HCT116 (cell line): ENCODE measurements at regions not wholly inside any gene's neighbourhood (a gene's known extent, or its start where the extent isn't known, plus 50 kb on each side); places are given as distances from the start of the nearest gene placed in this dataset.

Experiments
- ATAC-seq: fragments of 200-7000 bp; cut with Tn5 transposase; 2 replicates; pipeline ENCODE4 v1.9.1; 2020; ENCODE audit warnings: mild to moderate bottlenecking, moderate library complexity
- BruUV-seq: library from RNA; stranded (reverse); fragments of 400-500 nt; replicated peaks from 2 replicates; lab custom pipeline; 2021; lab: Mats Ljungman, UMichigan
- CTCF ChIA-PET: fragments of 300-600 bp; sonication (Branson Sonifier 250); formaldehyde crosslinking; loops from one replicate; lab custom pipeline; 2021; ENCODE audit warnings: antibody characterized with exemption; lab: Charles Lee
- POLR2A ChIA-PET: fragments of 300-600, 350-600 bp; sonication (Branson Sonifier 250); formaldehyde crosslinking; loops from one replicate; lab custom pipeline; 2021; ENCODE audit warnings: antibody characterized with exemption; lab: Charles Lee
- RAD21 ChIA-PET, 2 experiments: fragments of 300-600 bp; sonication (Branson Sonifier 250); formaldehyde crosslinking; loops; one replicate each; lab custom pipeline; 2023; ENCODE audit warnings: low total read pairs in 2 of 2; ENCODE audit not compliant: uncharacterized antibody in 2 of 2, unreplicated experiment in 2 of 2, low non-redundant PET in 1 of 2; lab: Charles Lee
- DNase-seq: peaks from one replicate; pipeline ENCODE4 v3.0.0-alpha.2; 2010; ENCODE audit warnings: low read depth, low spot score
- H2AFZ ChIP-seq: fragments of 200-600 bp; shearing (Covaris generic), sonication (generic); 2 replicates; pipeline ENCODE4 v1.6.1; 2017; ENCODE audit warnings: low read depth, mixed run types, mixed read lengths, antibody characterized with exemption, low read length; ENCODE audit not compliant: poor library complexity, severe bottlenecking
- H3K27ac ChIP-seq: 2 replicates; pipeline ENCODE4 v1.5.1; 2012; ENCODE audit warnings: low read depth, low read length
- H3K27me3 ChIP-seq: fragments of 200-600 bp; sonication (generic); 2 replicates; pipeline ENCODE4 v1.6.1; 2016; ENCODE audit warnings: mixed run types, low read length, mixed read lengths; ENCODE audit not compliant: insufficient read depth
- H3K36me3 ChIP-seq, 2 experiments: fragments of 200-500 bp in 1 of 2; fragments of 200-600 bp in 1 of 2; sonication (Bioruptor generic) in 1 of 2; sonication (generic) in 1 of 2; 2 replicates each; pipeline versions ENCODE4 v1.5.1 to v1.6.1; 2014 to 2016; ENCODE audit warnings: low read length in 2 of 2, inconsistent platforms in 1 of 2, mixed read lengths in 1 of 2, mixed run types in 1 of 2; ENCODE audit not compliant: insufficient read depth in 2 of 2, control insufficient read depth in 1 of 2
- H3K4me1 ChIP-seq, 2 experiments: fragments of 200-600 bp in 1 of 2; sonication (generic) in 1 of 2; 2 replicates each; pipeline versions ENCODE4 v1.5.1 to v1.6.1; 2012 to 2017; ENCODE audit warnings: low read length in 2 of 2, inconsistent platforms in 1 of 2, mild to moderate bottlenecking in 1 of 2, mixed read lengths in 1 of 2, mixed run types in 1 of 2, moderate library complexity in 1 of 2; ENCODE audit not compliant: insufficient read depth in 2 of 2, control insufficient read depth in 1 of 2
- H3K4me2 ChIP-seq: fragments of 200-600 bp; sonication (generic); 2 replicates; pipeline ENCODE4 v1.6.1; 2017; ENCODE audit warnings: mixed run types, low read length, mixed read lengths
- H3K4me3 ChIP-seq, 2 experiments: fragments of 200-600 bp in 1 of 2; sonication (generic) in 1 of 2; replicated peaks in 1 of 2; 2 replicates each; pipeline ENCODE4 v1.5.1; 2011 to 2016; ENCODE audit warnings: low read length in 2 of 2, control low read depth in 1 of 2, low read depth in 1 of 2, mild to moderate bottlenecking in 1 of 2, mixed read lengths in 1 of 2, mixed run types in 1 of 2
- H3K79me2 ChIP-seq: fragments of 200-600 bp; sonication (generic); 2 replicates; pipeline ENCODE4 v1.6.1; 2017; ENCODE audit warnings: mild to moderate bottlenecking, mixed run types, low read length, moderate library complexity, mixed read lengths; ENCODE audit not compliant: insufficient read depth
- H3K9ac ChIP-seq: fragments of 200-600 bp; sonication (generic); 2 replicates; pipeline ENCODE4 v1.6.1; 2016; ENCODE audit warnings: low read length, mixed read lengths
- H3K9me2 ChIP-seq: fragments of 200-600 bp; sonication (generic), shearing (Covaris generic); 2 replicates; pipeline ENCODE4 v1.6.1; 2017; ENCODE audit warnings: mixed run types, mild to moderate bottlenecking, moderate library complexity; ENCODE audit not compliant: insufficient read depth
- H3K9me3 ChIP-seq, 2 experiments: fragments of 200-500 bp in 1 of 2; fragments of 200-600 bp in 1 of 2; sonication (Bioruptor generic) in 1 of 2; sonication (generic) in 1 of 2; 2 replicates each; pipeline ENCODE4 v1.6.1; 2014 to 2017; ENCODE audit warnings: low read length in 2 of 2, mixed read lengths in 2 of 2, inconsistent platforms in 1 of 2, low read depth in 1 of 2, mild to moderate bottlenecking in 1 of 2, mixed run types in 1 of 2, moderate library complexity in 1 of 2; ENCODE audit not compliant: control insufficient read depth in 1 of 2, insufficient read depth in 1 of 2
- H4K20me1 ChIP-seq: fragments of 200-600 bp; sonication (generic), shearing (Covaris generic); 2 replicates; pipeline ENCODE4 v1.6.1; 2017; ENCODE audit warnings: mixed run types, mild to moderate bottlenecking, moderate library complexity; ENCODE audit not compliant: insufficient read depth
- ATF3 ChIP-seq: IDR thresholded peaks from 2 replicates; pipeline ENCODE4 v1.6.1; 2012
- CBX3 ChIP-seq: IDR thresholded peaks from 2 replicates; pipeline ENCODE4 v1.6.1; 2012; ENCODE audit warnings: low read depth
- CEBPB ChIP-seq: IDR thresholded peaks from 2 replicates; pipeline ENCODE4 v1.6.1; 2012; ENCODE audit warnings: low read depth
- CTCF ChIP-seq, 3 experiments: fragments of 200-600 bp in 1 of 3; sonication (generic) in 1 of 3; IDR thresholded peaks in 2 of 3; conservative IDR thresholded peaks in 1 of 3; 2 replicates each; pipeline ENCODE4 v1.5.1; 2012 to 2017; ENCODE audit warnings: low read depth in 2 of 3, low read length in 2 of 3, antibody characterized with exemption in 1 of 3, borderline replicate concordance in 1 of 3, control low read depth in 1 of 3, mild to moderate bottlenecking in 1 of 3, mixed read lengths in 1 of 3, mixed run types in 1 of 3, moderate library complexity in 1 of 3; ENCODE audit not compliant: insufficient read depth in 1 of 3
- EZH2 ChIP-seq: fragments of 200-600 bp; sonication (generic); IDR thresholded peaks from 2 replicates; pipeline ENCODE4 v1.6.1; 2017; ENCODE audit warnings: antibody characterized with exemption, mixed run types
- FOSL1 ChIP-seq: IDR thresholded peaks from 2 replicates; pipeline ENCODE4 v1.6.1; 2012; ENCODE audit warnings: low read depth
- JUND ChIP-seq: IDR thresholded peaks from 2 replicates; pipeline ENCODE4 v1.6.1; 2012
- MAX ChIP-seq: IDR thresholded peaks from 2 replicates; pipeline ENCODE4 v1.6.1; 2012
- POLR2A ChIP-seq: IDR thresholded peaks from 2 replicates; pipeline ENCODE4 v1.7.0; 2011; ENCODE audit warnings: borderline replicate concordance; ENCODE audit not compliant: insufficient read depth, insufficient read length; ENCODE audit errors: extremely low read depth
- RAD21 ChIP-seq: IDR thresholded peaks from 2 replicates; pipeline ENCODE4 v1.6.1; 2012; ENCODE audit warnings: low read depth, mild to moderate bottlenecking
- REST ChIP-seq: IDR thresholded peaks from 2 replicates; pipeline ENCODE4 v1.6.1; 2012; ENCODE audit warnings: low read depth
- SP1 ChIP-seq: IDR thresholded peaks from 2 replicates; pipeline ENCODE4 v1.6.1; 2012; ENCODE audit warnings: low read depth
- TCF7L2 ChIP-seq: IDR thresholded peaks from 2 replicates; pipeline ENCODE4 v1.7.0; 2011; ENCODE audit warnings: borderline replicate concordance, inconsistent platforms; ENCODE audit not compliant: insufficient read depth, insufficient read length; ENCODE audit errors: extremely low read depth
- YY1 ChIP-seq: IDR thresholded peaks from 2 replicates; pipeline ENCODE4 v1.6.1; 2011; ENCODE audit warnings: low read length, low read depth, moderate library complexity, mild to moderate bottlenecking; ENCODE audit not compliant: insufficient replicate concordance; ENCODE audit errors: extremely low read depth
- ZFX ChIP-seq: fragments of 450-650 bp; IDR thresholded peaks from 2 replicates; pipeline ENCODE4 v1.6.1; 2017
- ZNF274 ChIP-seq: fragments of 200-500 bp; sonication (Bioruptor generic); IDR thresholded peaks from 2 replicates; pipeline ENCODE4 v1.6.1; 2014; ENCODE audit warnings: mild to moderate bottlenecking, low read depth, low read length, inconsistent platforms
- intact Hi-C: fragments of 100-400 bp; cut with micrococcal nuclease; formaldehyde crosslinking; loops from 2 replicates; pipeline ENCODE4 v1.10.0; 2022

- no peak for TF ChIP-seq CBX3
- TF ChIP-seq FOSL1 = no peak
- no peak for TF ChIP-seq ZFX
- TF ChIP-seq POLR2A = no peak
- TF ChIP-seq CEBPB = no peak
- TF ChIP-seq TCF7L2 = no peak
- TF ChIP-seq SP1 = no peak
- TF ChIP-seq EZH2 = no peak
- TF ChIP-seq ATF3 = no peak
- TF ChIP-seq MAX = no peak
- no peak for TF ChIP-seq ZNF274
- TF ChIP-seq YY1 = no peak
- TF ChIP-seq CTCF (IDR thresholded peaks at IDR 0.05 in 2 of 3, conservative IDR thresholded peaks at IDR 0.05 in 1 of 3; ENCODE audit: borderline replicate concordance in 1 of 3, insufficient read depth in 1 of 3, low read depth in 2 of 3, low read length in 2 of 3) = no peak
- no peak for TF ChIP-seq REST
- TF ChIP-seq JUND = no peak
- TF ChIP-seq RAD21 = no peak
- DNase-seq (no peak), ATAC-seq (no peak)
- Histone ChIP-seq H3K9me3 (0 out of 4 replicates have a peak, but pooled peaks cover 0 to 2% of the 10 kb centered on the region in 2 experiments), H2AFZ (no peak overlapping the region), H4K20me1 (no peaks in the 10 kb centered on the region), H3K27me3 (no peaks in the 10 kb centered on the region), H3K9me2 (no peaks in the 10 kb centered on the region), H3K9ac (no peak overlapping the region), H3K4me1 (no peaks in the 10 kb centered on the region), H3K27ac (no peak overlapping the region), H3K36me3 (no peaks in the 10 kb centered on the region), H3K4me3 (no peak overlapping the region), H3K79me2 (no peaks in the 10 kb centered on the region), H3K4me2 (no peak overlapping the region)
- ChIA-PET CTCF (no interaction called here), POLR2A (no interaction called here), RAD21 (no interaction called here)
- BruUV-seq = no TSS peak
- intact Hi-C loops = no loop called here
Observed at GRCh38 chr3:118167571-118167970, 867.1 kb downstream of the IGSF11 start.
